GM21515 (cell line): ENCODE measurements at regions not wholly inside any gene's neighbourhood (a gene's known extent, or its start where the extent isn't known, plus 50 kb on each side); places are given as distances from the start of the nearest gene placed in this dataset.

ENCODE experiments used
- ATAC-seq: cut with Tn5 transposase; IDR thresholded peaks from one replicate; pipeline ENCODE4 v1.9.1; 2021; ENCODE audit not compliant: unreplicated experiment

DNA sequence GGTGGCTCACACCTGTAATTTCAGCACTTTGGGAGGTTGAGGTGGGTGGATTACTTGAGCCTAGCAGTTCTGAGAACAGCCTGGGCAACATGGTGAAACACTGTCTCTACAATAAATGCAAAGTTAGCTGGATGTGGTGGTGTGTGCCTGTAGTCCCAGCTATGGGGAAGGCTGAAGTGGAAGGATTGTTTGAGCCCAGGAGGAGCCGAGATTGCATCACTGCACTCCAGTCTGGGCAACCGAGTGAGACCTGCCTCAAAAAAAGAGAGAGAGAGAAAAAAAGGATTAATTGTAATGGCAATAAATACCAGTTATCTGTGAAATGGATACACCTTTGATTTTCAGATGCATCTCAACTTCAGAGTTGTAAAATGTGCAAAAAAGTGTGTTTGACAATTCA, 58.8 kb downstream of the SPRY1 start:
- no peak for ATAC-seq

DNA sequence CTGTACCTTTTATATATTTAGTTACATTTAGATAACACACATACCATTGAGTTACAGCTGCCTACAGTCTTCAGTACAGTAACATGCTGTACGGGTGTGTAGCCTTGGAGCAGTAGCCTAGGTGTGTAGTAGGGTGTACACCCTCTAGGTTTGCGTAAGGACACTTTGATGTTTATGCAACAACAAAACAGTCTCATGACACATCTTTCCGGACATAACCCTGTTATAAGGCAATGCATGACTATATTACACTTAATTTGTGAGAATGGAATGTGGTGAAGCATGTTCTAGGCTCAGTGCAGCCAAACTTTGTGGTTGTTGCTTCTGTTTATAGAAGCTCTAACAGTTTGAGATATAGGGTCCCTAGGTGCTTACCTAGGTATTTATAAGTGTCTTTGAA, 65.4 kb downstream of the SPRY1 start:
- ATAC-seq = no peak

- ATAC-seq = no peak
Measured at GRCh38 chr4:123463869-123464268, 67.3 kb downstream of the SPRY1 start.

DNA sequence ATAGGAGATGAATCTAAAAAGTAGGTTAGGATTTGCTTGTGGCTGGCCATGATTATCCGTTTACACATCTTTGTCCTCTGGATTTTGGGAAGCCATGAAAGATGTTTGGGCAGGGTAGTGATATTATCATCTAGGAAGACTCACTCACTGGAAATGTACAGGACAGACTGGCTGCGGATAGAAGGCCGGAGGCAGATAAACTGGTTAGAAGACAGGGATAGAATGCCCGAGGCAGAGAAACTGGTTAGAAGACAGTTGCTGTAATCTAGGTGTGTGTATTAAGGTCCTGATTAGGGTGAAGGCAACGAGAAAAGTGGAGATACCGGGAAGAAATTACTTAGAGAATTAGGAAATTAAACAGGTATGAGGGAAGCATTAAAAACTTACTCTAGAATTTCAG, 68.8 kb downstream of the SPRY1 start:
- no peak for ATAC-seq

GRCh38 chr4:123466080-123466785, 69.6 kb downstream of the SPRY1 start:
- ATAC-seq = no peak

DNA sequence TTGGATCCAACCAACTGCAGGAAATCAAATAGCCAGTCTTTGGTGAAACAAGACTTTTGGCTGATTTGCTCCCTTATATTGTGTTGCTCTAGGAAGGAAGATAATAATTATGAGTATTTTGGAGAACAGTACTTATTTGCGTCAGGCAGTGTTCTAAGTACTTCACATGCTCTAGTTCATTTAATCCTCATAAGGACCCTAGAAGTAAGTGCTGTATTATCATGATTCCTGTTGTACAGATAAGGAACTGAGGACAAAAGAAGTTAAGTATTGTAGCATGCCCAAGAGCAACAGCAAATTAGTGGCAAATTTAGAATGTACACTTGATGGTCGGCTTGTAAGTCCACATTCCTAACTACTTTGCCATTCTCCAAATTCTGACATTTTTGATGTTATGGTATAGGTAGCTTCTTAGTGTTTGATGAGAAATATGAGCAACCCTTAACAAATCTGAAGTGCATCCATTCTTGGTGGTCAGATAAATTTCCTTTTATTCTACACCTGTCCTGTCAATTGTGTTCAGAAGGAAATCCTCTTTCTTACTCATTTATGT, 72.0 kb downstream of the SPRY1 start:
- ATAC-seq = no peak

GRCh38 chr4:123469245-123469644, 72.7 kb downstream of the SPRY1 start:
- ATAC-seq = no peak

GRCh38 chr4:123469696-123470095, 73.1 kb downstream of the SPRY1 start:
- no peak for ATAC-seq

GRCh38 chr4:123470640-123471039, 74.0 kb downstream of the SPRY1 start:
- no peak for ATAC-seq

DNA sequence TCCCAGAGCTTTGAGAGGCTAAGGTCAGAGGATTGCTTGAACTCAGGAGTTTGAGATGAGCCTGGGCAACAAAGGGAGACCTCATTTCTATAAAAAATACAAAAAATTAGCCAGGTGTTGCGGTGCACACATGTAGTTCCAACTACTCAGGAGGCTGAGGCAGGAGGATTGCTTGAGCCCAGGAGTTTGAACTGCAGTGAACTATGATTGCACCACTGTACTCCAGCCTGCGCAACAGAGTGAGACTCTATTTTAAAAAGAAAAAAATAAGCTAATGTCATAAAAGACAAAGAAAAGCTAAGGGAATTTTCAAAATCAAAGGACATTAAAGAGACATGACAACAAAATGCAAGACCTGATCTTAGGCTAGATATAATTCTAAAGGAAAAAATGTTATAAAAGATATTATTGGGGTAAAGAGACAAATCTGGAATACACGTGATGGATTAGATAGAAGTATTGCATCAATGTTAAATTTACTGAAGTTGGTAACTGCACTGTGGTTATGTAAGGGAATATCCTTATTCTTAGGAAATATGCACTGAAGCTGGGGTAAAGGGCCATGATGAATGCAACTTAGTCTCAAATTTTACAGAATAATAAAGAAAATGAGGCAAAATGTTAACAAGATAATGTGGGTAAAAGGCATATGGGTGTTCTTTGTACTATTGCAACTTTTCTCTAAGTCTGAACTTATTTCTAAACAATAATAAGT, 75.2 kb downstream of the SPRY1 start:
- no peak for ATAC-seq

- ATAC-seq = no peak
Measured at GRCh38 chr4:123474817-123475216, 78.2 kb downstream of the SPRY1 start.

- no peak for ATAC-seq
Measured at GRCh38 chr4:123476089-123476488, 79.5 kb downstream of the SPRY1 start.

DNA sequence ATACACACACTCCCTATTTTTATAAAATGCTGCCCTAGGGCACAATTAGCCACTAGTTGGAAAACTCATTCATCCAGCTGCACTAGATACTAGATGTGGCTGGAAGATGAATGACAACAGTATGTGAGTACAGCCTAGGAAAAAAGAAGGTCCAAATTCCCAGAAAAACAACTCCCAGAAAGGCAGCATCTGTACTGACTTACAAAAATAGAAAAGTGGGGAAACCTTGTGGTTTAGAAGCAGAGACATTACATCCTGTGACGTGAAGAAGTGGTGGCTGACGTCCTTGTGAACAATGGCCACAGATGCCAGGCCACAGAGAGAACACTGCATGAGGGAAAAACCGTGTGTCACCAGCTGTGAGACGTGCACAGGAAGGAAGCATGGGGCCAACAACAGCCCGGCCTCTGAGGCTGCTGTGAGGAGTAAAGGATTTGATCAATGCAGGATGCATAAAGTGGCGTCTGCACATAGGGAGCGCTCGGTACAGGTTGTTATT, 81.2 kb downstream of the SPRY1 start:
- ATAC-seq = no peak

GRCh38 chr4:123478859-123479345, 82.3 kb downstream of the SPRY1 start:
- no peak for ATAC-seq

DNA sequence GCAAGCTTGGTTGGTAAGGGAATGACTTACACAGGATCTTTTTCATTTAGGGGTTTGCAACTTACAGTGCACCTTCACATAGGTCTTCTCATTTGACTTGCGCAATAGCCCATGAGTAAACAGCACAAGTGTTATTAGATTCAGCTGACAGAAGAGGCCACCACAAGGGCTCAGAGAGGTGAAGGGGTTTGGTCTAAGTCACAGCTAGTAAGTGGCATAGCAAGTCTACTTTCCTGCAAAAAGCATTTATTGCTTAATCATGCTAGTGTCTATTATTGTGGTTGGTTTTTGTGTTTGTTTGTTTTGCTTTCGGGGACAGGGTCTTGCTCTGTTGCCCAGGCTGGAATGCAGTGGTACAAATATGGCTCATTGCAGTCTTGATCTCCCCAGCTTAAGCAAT, 83.3 kb downstream of the SPRY1 start:
- no peak for ATAC-seq

- ATAC-seq = no peak
Measured at GRCh38 chr4:123480706-123481418, 84.3 kb downstream of the SPRY1 start.

DNA sequence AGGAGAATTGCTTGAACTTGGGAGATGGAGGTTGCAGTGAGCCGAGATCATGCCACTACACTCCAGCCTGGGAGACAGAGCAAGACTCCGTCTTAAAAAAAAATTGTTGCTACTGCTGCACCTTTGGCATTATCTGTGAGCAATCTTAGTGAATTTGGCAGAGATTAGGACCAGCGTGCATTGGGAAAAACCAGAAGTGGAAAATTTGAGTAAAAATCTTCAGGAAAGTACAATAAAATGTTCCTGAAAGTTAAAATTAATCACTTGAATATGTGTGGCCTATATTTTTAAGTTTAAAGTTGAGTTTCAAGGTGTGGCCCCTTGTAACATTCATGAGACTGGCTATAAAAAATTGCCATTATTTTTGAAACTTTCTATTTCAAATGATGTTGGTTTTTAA, 85.1 kb downstream of the SPRY1 start:
- ATAC-seq = no peak

GRCh38 chr4:123484291-123484926, 87.8 kb downstream of the SPRY1 start:
- ATAC-seq = no peak

DNA sequence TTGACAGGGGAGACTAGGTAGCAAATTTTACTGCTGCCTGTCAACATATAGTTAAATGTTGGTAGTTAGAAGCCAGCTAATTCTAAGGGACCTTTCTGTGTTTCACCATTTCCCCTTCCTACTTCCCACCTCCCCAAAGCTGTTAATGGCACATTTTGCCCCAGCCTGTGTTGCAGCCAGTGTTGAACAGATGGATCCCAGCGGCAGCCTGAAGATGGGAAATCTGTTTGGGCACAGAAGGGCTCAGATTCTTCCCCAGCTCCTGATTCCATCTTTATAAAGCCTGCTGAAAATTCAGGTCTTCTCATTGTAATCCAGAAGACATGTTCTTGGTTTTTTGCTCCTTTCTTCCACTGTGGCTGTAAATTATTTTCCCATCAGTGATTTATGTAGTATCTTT, 89.0 kb downstream of the SPRY1 start:
- ATAC-seq = no peak

- ATAC-seq = no peak
Measured at GRCh38 chr4:123488916-123489315, 92.3 kb downstream of the SPRY1 start.

GRCh38 chr4:123495530-123495929, 98.9 kb downstream of the SPRY1 start:
- no peak for ATAC-seq
